OCI-LY3 (cell line): ENCODE measurements at regions not wholly inside any gene's neighbourhood (a gene's known extent, or its start where the extent isn't known, plus 50 kb on each side); places are given as distances from the start of the nearest gene placed in this dataset.

Experiments
- CTCF ChIP-seq: fragments of 200-600, 300-600 bp; sonication (generic); IDR thresholded peaks from 2 replicates; pipeline ENCODE4 v1.5.1; 2014; ENCODE audit warnings: antibody characterized with exemption, low read length, low read depth
- EZH2phosphoT487 ChIP-seq: fragments of 200-600 bp; shearing (Covaris generic); IDR thresholded peaks from 2 replicates; pipeline ENCODE4 v1.6.1; 2018; ENCODE audit warnings: antibody characterized with exemption, mixed run types, low read depth

GRCh38 chr2:66888246-66888645, 453.3 kb downstream of the MEIS1 start:
- no peak for TF ChIP-seq CTCF
- TF ChIP-seq EZH2phosphoT487: no peak
